ENCODE measurements at regions not wholly inside any gene's neighbourhood (a gene's known extent, or its start where the extent isn't known, plus 50 kb on each side); places are given as distances from the start of the nearest gene placed in this dataset.

- H3K4me1 ChIP-seq = no peaks in the 10 kb centered on the region
- in situ Hi-C loops (cut with MboI; ENCODE audit: low pct_ligation_motif_present in 1 of 4, low pct_unique_long_range_greater_than_20kb in 1 of 4, low sequenced_read_pairs in 3 of 4) = no loop called here
- H3K4me3 ChIP-seq = no peak overlapping the region
- peaks cover 12% of the 10 kb centered on the region in 2 donors for H3K9me3 ChIP-seq
- intact Hi-C loops (cut with DNase I; ENCODE audit: low total_unique reads) = no loop called here
- 93% methylated on average over 5 of the region's 5 CpGs; no CpG with 5 or more reads in 1 of the 2 donors for WGBS, 2 donors (ENCODE audit: low coverage in 1 of 2)
- H3K27me3 ChIP-seq = no peaks in the 10 kb centered on the region
- TF ChIP-seq POLR2A (IDR thresholded peaks at IDR 0.05) (no peak), CTCF (IDR thresholded peaks at IDR 0.05) (no peak), POLR2AphosphoS5 (IDR thresholded peaks at IDR 0.05) (no peak), EP300 (IDR thresholded peaks at IDR 0.05; ENCODE audit: low read depth) (no peak)
- H3K36me3 ChIP-seq = no peaks in the 10 kb centered on the region
- no peak overlapping the region for H3K27ac ChIP-seq
- DNase-seq = no peak
Observed at GRCh38 chr10:130396044-130396443, 259.9 kb downstream of the GLRX3 start.

GRCh38 chr10:130398090-130398994, 262.2 kb downstream of the GLRX3 start:
- in situ Hi-C loops (cut with MboI; ENCODE audit: low pct_ligation_motif_present in 1 of 4, low pct_unique_long_range_greater_than_20kb in 1 of 4, low sequenced_read_pairs in 3 of 4) (no loop called here), intact Hi-C loops (cut with DNase I; ENCODE audit: low total_unique reads) (no loop called here)
- Histone ChIP-seq H3K4me3 (no peak overlapping the region), H3K9me3 (peaks cover 12% of the 10 kb centered on the region in 2 donors), H3K4me1 (no peaks in the 10 kb centered on the region), H3K36me3 (no peaks in the 10 kb centered on the region), H3K27me3 (no peaks in the 10 kb centered on the region), H3K27ac (no peak overlapping the region)
- no peak for DNase-seq
- no peak for TF ChIP-seq POLR2AphosphoS5 (IDR thresholded peaks at IDR 0.05)
- TF ChIP-seq CTCF (IDR thresholded peaks at IDR 0.05) = no peak
- no peak for TF ChIP-seq EP300 (IDR thresholded peaks at IDR 0.05; ENCODE audit: low read depth)
- TF ChIP-seq POLR2A (IDR thresholded peaks at IDR 0.05) = no peak
- 80 to 97% methylated on average over 6 to 15 of the region's 15 CpGs for WGBS, 2 donors (ENCODE audit: low coverage in 1 of 2)

GRCh38 chr10:130399425-130399950, 263.3 kb downstream of the GLRX3 start:
- DNase-seq = no peak
- Histone ChIP-seq H3K9me3 (peaks cover 12% of the 10 kb centered on the region in 2 donors), H3K36me3 (no peaks in the 10 kb centered on the region), H3K27me3 (no peaks in the 10 kb centered on the region), H3K27ac (no peak overlapping the region), H3K4me3 (no peak overlapping the region), H3K4me1 (no peaks in the 10 kb centered on the region)
- intact Hi-C loops (cut with DNase I; ENCODE audit: low total_unique reads) (no loop called here), in situ Hi-C loops (cut with MboI; ENCODE audit: low pct_ligation_motif_present in 1 of 4, low pct_unique_long_range_greater_than_20kb in 1 of 4, low sequenced_read_pairs in 3 of 4) (no loop called here)
- no peak for TF ChIP-seq POLR2AphosphoS5 (IDR thresholded peaks at IDR 0.05)
- no peak for TF ChIP-seq POLR2A (IDR thresholded peaks at IDR 0.05)
- no peak for TF ChIP-seq CTCF (IDR thresholded peaks at IDR 0.05)
- TF ChIP-seq EP300 (IDR thresholded peaks at IDR 0.05; ENCODE audit: low read depth) = no peak
- WGBS, 2 donors (ENCODE audit: low coverage in 1 of 2) = 70% methylated on average over 10 of the region's 10 CpGs; no CpG with 5 or more reads in 1 of the 2 donors

- H3K36me3 ChIP-seq = no peaks in the 10 kb centered on the region
- intact Hi-C loops (cut with DNase I; ENCODE audit: low total_unique reads) = no loop called here
- H3K4me1 ChIP-seq = no peaks in the 10 kb centered on the region
- no peak for DNase-seq
- WGBS, 2 donors (ENCODE audit: low coverage in 1 of 2) = 79 to 85% methylated on average over 2 to 5 of the region's 5 CpGs
- H3K27me3 ChIP-seq = no peaks in the 10 kb centered on the region
- H3K4me3 ChIP-seq = no peak overlapping the region
- H3K27ac ChIP-seq = no peak overlapping the region
- peaks cover 9 to 11% of the 10 kb centered on the region in 2 donors for H3K9me3 ChIP-seq
- in situ Hi-C loops (cut with MboI; ENCODE audit: low pct_ligation_motif_present in 1 of 4, low pct_unique_long_range_greater_than_20kb in 1 of 4, low sequenced_read_pairs in 3 of 4) = no loop called here
- no peak for TF ChIP-seq EP300 (IDR thresholded peaks at IDR 0.05; ENCODE audit: low read depth)
- no peak for TF ChIP-seq POLR2A (IDR thresholded peaks at IDR 0.05)
- no peak for TF ChIP-seq CTCF (IDR thresholded peaks at IDR 0.05)
- TF ChIP-seq POLR2AphosphoS5 (IDR thresholded peaks at IDR 0.05) = no peak
Observed at GRCh38 chr10:130400890-130401289, 264.7 kb downstream of the GLRX3 start.
